ENCODE measurements at regions not wholly inside any gene's neighbourhood (a gene's known extent, or its start where the extent isn't known, plus 50 kb on each side); places are given as distances from the start of the nearest gene placed in this dataset.

- H3K9ac ChIP-seq (ENCODE audit: low read length) = no peak overlapping the region
- H2AFZ ChIP-seq (ENCODE audit: low read depth, low read length, poor library complexity, severe bottlenecking) = no peak overlapping the region
- no peaks in the 10 kb centered on the region for H3K27me3 ChIP-seq (ENCODE audit: insufficient read depth, low read length)
- ChIA-PET RAD21 (ENCODE audit: low non-redundant PET in 1 of 2, low total read pairs in 2 of 2, uncharacterized antibody in 2 of 2, unreplicated experiment in 2 of 2) (no interaction called here), POLR2A (no interaction called here), CTCF (no interaction called here)
- TF ChIP-seq, protein P1, sequence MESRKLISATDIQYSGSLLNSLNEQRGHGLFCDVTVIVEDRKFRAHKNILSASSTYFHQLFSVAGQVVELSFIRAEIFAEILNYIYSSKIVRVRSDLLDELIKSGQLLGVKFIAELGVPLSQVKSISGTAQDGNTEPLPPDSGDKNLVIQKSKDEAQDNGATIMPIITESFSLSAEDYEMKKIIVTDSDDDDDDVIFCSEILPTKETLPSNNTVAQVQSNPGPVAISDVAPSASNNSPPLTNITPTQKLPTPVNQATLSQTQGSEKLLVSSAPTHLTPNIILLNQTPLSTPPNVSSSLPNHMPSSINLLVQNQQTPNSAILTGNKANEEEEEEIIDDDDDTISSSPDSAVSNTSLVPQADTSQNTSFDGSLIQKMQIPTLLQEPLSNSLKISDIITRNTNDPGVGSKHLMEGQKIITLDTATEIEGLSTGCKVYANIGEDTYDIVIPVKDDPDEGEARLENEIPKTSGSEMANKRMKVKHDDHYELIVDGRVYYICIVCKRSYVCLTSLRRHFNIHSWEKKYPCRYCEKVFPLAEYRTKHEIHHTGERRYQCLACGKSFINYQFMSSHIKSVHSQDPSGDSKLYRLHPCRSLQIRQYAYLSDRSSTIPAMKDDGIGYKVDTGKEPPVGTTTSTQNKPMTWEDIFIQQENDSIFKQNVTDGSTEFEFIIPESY (IDR thresholded peaks at IDR 0.05; ENCODE audit: extremely low read depth, insufficient replicate concordance, low read length) = no peak
- TF ChIP-seq CTCF (IDR thresholded peaks at IDR 0.05 in 2 of 3, conservative IDR thresholded peaks at IDR 0.05 in 1 of 3; ENCODE audit: borderline replicate concordance in 1 of 3, insufficient read depth in 1 of 3, low read depth in 2 of 3, low read length in 2 of 3) = no peak
- TF ChIP-seq EZH2phosphoT487 (IDR thresholded peaks at IDR 0.05; ENCODE audit: borderline replicate concordance) = no peak
- TF ChIP-seq SRF (IDR thresholded peaks at IDR 0.05; ENCODE audit: low read depth) = no peak
- TF ChIP-seq JUND (IDR thresholded peaks at IDR 0.05) = no peak
- no peak for TF ChIP-seq MAX (IDR thresholded peaks at IDR 0.05)
- TF ChIP-seq ATF3 (IDR thresholded peaks at IDR 0.05) = no peak
- TF ChIP-seq RAD21 (IDR thresholded peaks at IDR 0.05; ENCODE audit: low read depth) = no peak
- H4K20me1 ChIP-seq (ENCODE audit: insufficient read depth) = no peaks in the 10 kb centered on the region
- H3K27ac ChIP-seq (ENCODE audit: low read depth, low read length) = no peak overlapping the region
- intact Hi-C loops (cut with micrococcal nuclease) = no loop called here
- H3K36me3 ChIP-seq (ENCODE audit: control insufficient read depth in 1 of 2, insufficient read depth in 2 of 2, low read length in 2 of 2) = no peaks in the 10 kb centered on the region
- no peaks in the 10 kb centered on the region for H3K9me3 ChIP-seq (ENCODE audit: control insufficient read depth in 1 of 2, insufficient read depth in 1 of 2, low read depth in 1 of 2, low read length in 2 of 2)
- BruUV-seq (replicated peaks) = no TSS peak
- no peaks in the 10 kb centered on the region for H3K4me1 ChIP-seq (ENCODE audit: control insufficient read depth in 1 of 2, insufficient read depth in 2 of 2, low read length in 2 of 2)
- no peak overlapping the region for H3K4me2 ChIP-seq (ENCODE audit: low read length)
- DNase-seq (ENCODE audit: low read depth, low spot score) (no peak), ATAC-seq (no peak)
- H3K79me2 ChIP-seq (ENCODE audit: insufficient read depth, low read length) = no peaks in the 10 kb centered on the region
- H3K9me2 ChIP-seq (ENCODE audit: insufficient read depth) = no peaks in the 10 kb centered on the region
- H3K4me3 ChIP-seq (replicated peaks in 1 of 2; ENCODE audit: low read depth in 1 of 2, low read length in 2 of 2) = no peak overlapping the region
Measured at GRCh38 chr1:194078765-194079164, 892.4 kb upstream of the B3GALT2 start.

All from HCT116 (cell line).